H9 (cell line): ENCODE measurements at regions not wholly inside any gene's neighbourhood (a gene's known extent, or its start where the extent isn't known, plus 50 kb on each side); places are given as distances from the start of the nearest gene placed in this dataset.

ENCODE experiments used
- DNase-seq: peaks from one replicate; pipeline ENCODE4 v3.0.0-alpha.2; 2017
- H2AFZ ChIP-seq: one replicate; pipeline ENCODE4 v1.6.1; 2013; ENCODE audit warnings: mild to moderate bottlenecking, low read length, control low read depth, moderate library complexity
- H2AK5ac ChIP-seq: 2 replicates; pipeline ENCODE4 v1.6.1; 2013; ENCODE audit warnings: low read length, control low read depth, mixed read lengths; ENCODE audit not compliant: insufficient read length
- H2BK120ac ChIP-seq: one replicate; pipeline ENCODE4 v1.6.1; 2013; ENCODE audit warnings: low read depth, mild to moderate bottlenecking, low read length, control low read depth, inconsistent platforms; ENCODE audit not compliant: poor library complexity, severe bottlenecking
- H2BK12ac ChIP-seq: 2 replicates; pipeline ENCODE4 v1.6.1; 2013; ENCODE audit warnings: low read length, control low read depth, mixed read lengths, low read depth; ENCODE audit not compliant: insufficient read length
- H2BK15ac ChIP-seq: 2 replicates; pipeline ENCODE4 v1.6.1; 2013; ENCODE audit warnings: low read depth, low read length, control low read depth
- H2BK20ac ChIP-seq: one replicate; pipeline ENCODE4 v1.6.1; 2013; ENCODE audit warnings: low read depth, mild to moderate bottlenecking, low read length, control low read depth, inconsistent platforms; ENCODE audit not compliant: poor library complexity, severe bottlenecking
- H2BK5ac ChIP-seq: 2 replicates; pipeline ENCODE4 v1.6.1; 2013; ENCODE audit warnings: low read length, control low read depth, mixed read lengths; ENCODE audit not compliant: insufficient read length
- H3K14ac ChIP-seq: 2 replicates; pipeline ENCODE4 v1.6.1; 2013; ENCODE audit warnings: low read length, control low read depth; ENCODE audit not compliant: insufficient read depth
- H3K18ac ChIP-seq: 2 replicates; pipeline ENCODE4 v1.6.1; 2013; ENCODE audit warnings: low read depth, mild to moderate bottlenecking, mixed read lengths, low read length, control low read depth; ENCODE audit not compliant: insufficient read length
- H3K23ac ChIP-seq: 2 replicates; pipeline ENCODE4 v1.6.1; 2013; ENCODE audit warnings: low read length, control low read depth, mixed read lengths, low read depth; ENCODE audit not compliant: insufficient read length
- H3K23me2 ChIP-seq: 2 replicates; pipeline ENCODE4 v1.6.1; 2013; ENCODE audit warnings: low read depth, mild to moderate bottlenecking, mixed read lengths, low read length, control low read depth; ENCODE audit not compliant: insufficient read length, poor library complexity, severe bottlenecking
- H3K27ac ChIP-seq: 2 replicates; pipeline ENCODE4 v1.5.1; 2013; ENCODE audit warnings: low read length, control low read depth, mixed read lengths, low read depth; ENCODE audit not compliant: insufficient read length
- H3K27me3 ChIP-seq: 2 replicates; pipeline ENCODE4 v1.6.1; 2013; ENCODE audit warnings: low read length, control low read depth, inconsistent platforms; ENCODE audit not compliant: insufficient read depth
- H3K4ac ChIP-seq: 2 replicates; pipeline ENCODE4 v1.6.1; 2013; ENCODE audit warnings: low read depth, mild to moderate bottlenecking, control low read depth, inconsistent platforms, low read length, moderate library complexity
- H3K4me1 ChIP-seq: 2 replicates; pipeline ENCODE4 v1.6.1; 2013; ENCODE audit warnings: low read length, control low read depth, inconsistent platforms; ENCODE audit not compliant: insufficient read depth
- H3K4me2 ChIP-seq: 2 replicates; pipeline ENCODE4 v1.6.1; 2013; ENCODE audit warnings: low read length, control low read depth, mixed read lengths; ENCODE audit not compliant: insufficient read length, insufficient read depth
- H3K56ac ChIP-seq: 2 replicates; pipeline ENCODE4 v1.6.1; 2013; ENCODE audit warnings: low read depth, mild to moderate bottlenecking, mixed read lengths, low read length, control low read depth; ENCODE audit not compliant: insufficient read length
- H3K79me1 ChIP-seq: 2 replicates; pipeline ENCODE4 v1.6.1; 2013; ENCODE audit warnings: low read depth, mild to moderate bottlenecking, moderate library complexity, low read length, control low read depth, inconsistent platforms; ENCODE audit not compliant: insufficient read depth, poor library complexity, severe bottlenecking
- H3K79me2 ChIP-seq: 2 replicates; pipeline ENCODE4 v1.6.1; 2013; ENCODE audit warnings: low read length, control low read depth, inconsistent platforms; ENCODE audit not compliant: insufficient read depth
- H3K9ac ChIP-seq: 2 replicates; pipeline ENCODE4 v1.6.1; 2013; ENCODE audit warnings: low read length, control low read depth, mixed read lengths; ENCODE audit not compliant: insufficient read length; ENCODE audit errors: extremely low read depth
- H3K9me3 ChIP-seq: one replicate; pipeline ENCODE4 v1.6.1; 2013; ENCODE audit warnings: low read depth, low read length, inconsistent platforms; ENCODE audit not compliant: control insufficient read depth
- H3T11ph ChIP-seq: one replicate; pipeline ENCODE4 v1.6.1; 2013; ENCODE audit warnings: mild to moderate bottlenecking, low read length, control low read depth, inconsistent platforms
- H4K20me1 ChIP-seq: one replicate; pipeline ENCODE4 v1.6.1; 2013; ENCODE audit not compliant: control insufficient read depth, insufficient read length, insufficient read depth
- H4K5ac ChIP-seq: 2 replicates; pipeline ENCODE4 v1.6.1; 2013; ENCODE audit warnings: low read depth, mild to moderate bottlenecking, mixed read lengths, low read length, control low read depth; ENCODE audit not compliant: insufficient read length
- H4K8ac ChIP-seq: replicated peaks from 2 replicates; pipeline ENCODE4 v1.6.1; 2013; ENCODE audit warnings: low read length, control low read depth, mixed read lengths, low read depth; ENCODE audit not compliant: insufficient read length
- H4K91ac ChIP-seq: 2 replicates; pipeline ENCODE4 v1.6.1; 2013; ENCODE audit warnings: low read depth, mild to moderate bottlenecking, moderate library complexity, mixed read lengths, low read length, control low read depth; ENCODE audit not compliant: insufficient read length
- H3K27ac Mint-ChIP-seq, 3 experiments: 2 replicates in 2 of 3; 3 replicates in 1 of 3; pipeline ENCODE4 v1.8.0; 2020 to 2021; ENCODE audit warnings: mixed read lengths in 3 of 3, mild to moderate bottlenecking in 1 of 3, moderate library complexity in 1 of 3
- H3K27me3 Mint-ChIP-seq: 2 replicates; pipeline ENCODE4 v1.8.0; 2021; ENCODE audit warnings: low read depth, mild to moderate bottlenecking, moderate library complexity, mixed read lengths
- H3K36me3 Mint-ChIP-seq, 3 experiments: 2 replicates in 2 of 3; 3 replicates in 1 of 3; pipeline ENCODE4 v1.8.0; 2020 to 2021; ENCODE audit warnings: low read depth in 3 of 3, mixed read lengths in 3 of 3; ENCODE audit not compliant: insufficient read depth in 1 of 3
- H3K4me1 Mint-ChIP-seq, 2 experiments: 2 replicates each; pipeline ENCODE4 v1.8.0; 2020; ENCODE audit warnings: mixed read lengths in 2 of 2
- H3K4me3 Mint-ChIP-seq, 2 experiments: 2 replicates in 1 of 2; 3 replicates in 1 of 2; pipeline ENCODE4 v1.8.0; 2020 to 2021; ENCODE audit warnings: mild to moderate bottlenecking in 2 of 2, mixed read lengths in 2 of 2, moderate library complexity in 1 of 2
- H3K9me3 Mint-ChIP-seq, 2 experiments: 2 replicates in 1 of 2; 3 replicates in 1 of 2; pipeline ENCODE4 v1.8.0; 2020; ENCODE audit warnings: mild to moderate bottlenecking in 2 of 2, mixed read lengths in 2 of 2, moderate library complexity in 1 of 2
- CTCF ChIP-seq: fragments of 200-600 bp; sonication (generic); conservative IDR thresholded peaks from 3 replicates; pipeline ENCODE4 v1.8.0; 2021; ENCODE audit warnings: antibody characterized with exemption, mild to moderate bottlenecking
- WGBS: extraction: QIAGEN DNeasy Blood & Tissue Kit; methylation state at CpG from one replicate; pipeline ENCODE4 v1.1.7; 2013; ENCODE audit warnings: missing lambda C conversion rate, low lambda C conversion rate, mixed read lengths; ENCODE audit not compliant: insufficient read length; ENCODE audit errors: extremely low coverage; 5-methylcytosine and 5-hydroxymethylcytosine counted together

- no peak overlapping the region for H4K8ac ChIP-seq
- H2AK5ac ChIP-seq, result no peak overlapping the region
- H3K27me3 ChIP-seq, result no peaks in the 10 kb centered on the region
- no peak overlapping the region for H2AFZ ChIP-seq
- Mint-ChIP-seq H3K9me3 (peaks cover 0 to 3% of the 10 kb centered on the region in 2 experiments; a peak in 1 of 5 replicates), H3K4me1 (peaks cover 56 to 61% of the 10 kb centered on the region in 2 experiments), H3K27me3 (no peaks in the 10 kb centered on the region), H3K4me3 (no peak overlapping the region), H3K36me3 (no peaks in the 10 kb centered on the region), H3K27ac (no peak overlapping the region)
- no peaks in the 10 kb centered on the region for H3K79me1 ChIP-seq
- TF ChIP-seq CTCF, result no peak
- no peak overlapping the region for H3K4me2 ChIP-seq
- H2BK120ac ChIP-seq, result no peak overlapping the region
- H2BK5ac ChIP-seq, result no peak overlapping the region
- no peaks in the 10 kb centered on the region for H3K9me3 ChIP-seq
- H2BK20ac ChIP-seq, result no peak overlapping the region
- no peak overlapping the region for H4K91ac ChIP-seq
- H3K23me2 ChIP-seq, result no peaks in the 10 kb centered on the region
- H3K4ac ChIP-seq, result no peak overlapping the region
- H3T11ph ChIP-seq, result no peak overlapping the region
- no peak overlapping the region for H3K18ac ChIP-seq
- H2BK15ac ChIP-seq, result no peak overlapping the region
- H4K5ac ChIP-seq, result no peak overlapping the region
- no peak overlapping the region for H3K27ac ChIP-seq
- peaks cover 6% of the 10 kb centered on the region for H3K4me1 ChIP-seq
- H3K23ac ChIP-seq, result no peak overlapping the region
- no peak overlapping the region for H2BK12ac ChIP-seq
- no peak overlapping the region for H3K14ac ChIP-seq
- H3K9ac ChIP-seq, result no peak overlapping the region
- H3K79me2 ChIP-seq, result no peaks in the 10 kb centered on the region
- H4K20me1 ChIP-seq, result no peaks in the 10 kb centered on the region
- DNase-seq, result no peak
- WGBS, result no CpG with 5 or more reads among the region's 3 CpGs
- H3K56ac ChIP-seq, result no peak overlapping the region
Observed at GRCh38 chr1:157237981-157238380, 99.8 kb upstream of the ETV3 start.
